ENCODE measurements at regions not wholly inside any gene's neighbourhood (a gene's known extent, or its start where the extent isn't known, plus 50 kb on each side); places are given as distances from the start of the nearest gene placed in this dataset.

GRCh38 chr15:95085056-95085455 is 853.7 kb downstream of the MCTP2 start:
- no peak for TF ChIP-seq CTCF (conservative IDR thresholded peaks at IDR 0.05 in 1 of 2, IDR thresholded peaks at IDR 0.05 in 1 of 2; ENCODE audit: low read depth in 1 of 2, low read length in 2 of 2)
- no peak for TF ChIP-seq EZH2 (IDR thresholded peaks at IDR 0.05; ENCODE audit: low read length, missing control alignments)

All from fibroblast of lung (primary cell).